Hepatic stellate cell (primary cell): ENCODE measurements at regions not wholly inside any gene's neighbourhood (a gene's known extent, or its start where the extent isn't known, plus 50 kb on each side); places are given as distances from the start of the nearest gene placed in this dataset.
"Not testable (repeated sequence)": the region's sequence is repeated elsewhere in the genome, so short reads cannot be mapped to it uniquely, and the experiment has no call there.

ENCODE experiments used
- DNase-seq: peaks from one replicate; pipeline ENCODE4 v3.0.0; 2011; ENCODE audit warnings: low spot score

DNA sequence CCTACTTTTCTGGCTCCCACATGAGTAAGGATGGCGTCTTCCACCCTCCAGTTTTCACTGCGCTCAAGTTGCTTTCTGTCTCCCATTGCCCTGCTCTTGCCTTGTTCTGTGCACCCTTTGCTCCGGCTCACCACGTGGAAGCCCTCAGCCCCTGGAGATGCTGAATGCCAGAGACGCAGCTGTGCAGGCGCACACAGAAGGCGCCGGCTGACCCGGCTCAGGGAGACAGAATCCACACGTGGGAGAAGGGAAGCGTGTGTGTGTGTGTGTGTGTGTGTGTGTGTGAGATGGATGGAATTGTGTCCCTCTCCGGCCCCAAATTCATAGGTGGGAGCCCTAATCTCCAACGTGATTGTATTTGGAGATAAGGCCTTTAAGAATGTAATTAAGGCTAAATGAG lies 118.2 kb upstream of the ERRFI1 start:
- DNase-seq = no peak

DNA sequence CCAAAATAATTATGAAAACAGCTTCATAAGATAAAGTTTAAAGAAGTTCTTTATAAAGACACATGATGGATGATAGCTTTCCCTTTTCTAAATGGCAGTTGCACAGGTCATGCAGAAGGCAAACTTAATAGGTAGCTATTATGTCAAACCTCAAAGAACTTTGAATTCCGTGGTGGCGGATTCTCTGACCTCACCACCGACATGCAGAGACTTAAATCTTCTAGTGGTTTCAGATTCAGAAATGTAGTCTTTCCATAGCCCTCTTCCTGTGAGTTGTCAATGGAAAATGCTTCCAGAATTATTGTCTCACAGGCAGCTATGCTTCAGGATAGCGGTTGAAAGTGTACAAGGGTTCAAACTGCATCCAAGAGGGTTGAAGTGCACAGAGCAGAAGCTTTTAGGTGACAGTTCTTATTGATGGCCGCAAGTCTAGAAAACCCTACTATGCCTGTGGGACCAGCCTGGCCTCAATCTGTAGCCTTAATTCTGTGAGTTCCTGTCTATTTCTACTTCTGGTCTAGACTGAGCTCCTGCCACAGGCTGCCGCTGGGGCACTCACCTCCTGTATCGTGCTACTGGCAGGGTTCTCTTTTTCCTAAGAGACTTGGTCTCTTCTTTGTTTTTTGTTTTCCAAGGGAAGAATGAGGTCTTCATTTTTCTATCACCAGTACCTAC lies 117.0 kb upstream of the ERRFI1 start:
- DNase-seq = no peak

DNA sequence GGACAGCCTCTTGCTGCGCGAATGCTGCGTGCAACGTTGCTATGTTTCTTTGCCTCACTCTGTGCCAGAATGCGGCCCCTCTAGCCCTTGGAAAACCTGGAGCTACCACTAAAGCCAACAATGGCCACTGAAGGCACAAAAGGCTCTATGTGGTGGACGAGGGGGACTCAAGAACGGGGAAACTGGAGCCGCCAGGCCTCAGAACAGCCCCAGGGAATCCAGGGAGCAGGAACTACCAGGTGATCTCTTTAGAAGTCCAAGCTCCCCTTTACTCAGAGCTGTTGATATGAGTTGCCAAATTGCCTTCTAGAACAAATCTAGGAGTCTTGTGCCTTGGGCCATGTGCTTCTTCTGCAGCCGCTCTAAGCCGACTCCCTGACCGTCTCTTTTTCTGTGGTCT lies 113.8 kb upstream of the ERRFI1 start:
- no peak for DNase-seq

DNA sequence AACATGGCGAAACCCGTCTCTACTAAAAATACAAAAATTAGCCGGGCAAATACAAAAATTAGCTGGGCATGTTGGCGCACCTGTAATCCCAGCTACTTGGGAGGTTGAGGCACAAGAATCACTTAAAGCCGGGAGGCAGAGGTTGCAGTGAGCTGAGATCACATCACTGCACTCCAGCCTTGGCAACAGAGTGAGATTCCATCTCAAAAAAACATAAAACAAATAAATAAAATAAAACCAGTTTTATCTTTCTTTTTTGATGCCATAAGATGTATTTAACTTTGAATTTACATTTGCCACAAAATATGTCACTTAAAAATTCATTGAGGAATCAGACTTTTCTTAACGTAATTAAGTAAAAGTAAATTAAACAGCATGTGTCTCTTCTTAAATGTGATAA lies 113.3 kb upstream of the ERRFI1 start:
- no peak for DNase-seq

DNA sequence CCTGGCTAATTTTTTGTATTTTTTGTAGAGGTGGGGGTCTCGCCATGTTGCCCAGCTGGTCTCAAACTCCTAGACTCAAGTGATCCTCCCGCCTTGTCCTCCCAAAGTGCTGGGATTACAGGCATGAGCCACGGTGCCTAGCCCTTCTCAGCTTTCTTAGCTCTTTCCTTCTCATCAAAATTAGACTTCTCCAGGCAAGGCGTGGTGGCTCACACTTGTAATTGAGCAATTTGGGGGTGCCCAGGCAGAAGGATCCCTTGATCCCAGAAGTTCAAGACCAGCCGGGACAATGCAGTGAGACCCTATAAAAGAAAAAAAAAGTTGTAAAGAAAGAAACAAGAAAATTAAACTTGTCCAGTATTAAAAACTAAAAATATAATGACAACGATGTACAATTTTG lies 112.6 kb upstream of the ERRFI1 start:
- DNase-seq = no peak

DNA sequence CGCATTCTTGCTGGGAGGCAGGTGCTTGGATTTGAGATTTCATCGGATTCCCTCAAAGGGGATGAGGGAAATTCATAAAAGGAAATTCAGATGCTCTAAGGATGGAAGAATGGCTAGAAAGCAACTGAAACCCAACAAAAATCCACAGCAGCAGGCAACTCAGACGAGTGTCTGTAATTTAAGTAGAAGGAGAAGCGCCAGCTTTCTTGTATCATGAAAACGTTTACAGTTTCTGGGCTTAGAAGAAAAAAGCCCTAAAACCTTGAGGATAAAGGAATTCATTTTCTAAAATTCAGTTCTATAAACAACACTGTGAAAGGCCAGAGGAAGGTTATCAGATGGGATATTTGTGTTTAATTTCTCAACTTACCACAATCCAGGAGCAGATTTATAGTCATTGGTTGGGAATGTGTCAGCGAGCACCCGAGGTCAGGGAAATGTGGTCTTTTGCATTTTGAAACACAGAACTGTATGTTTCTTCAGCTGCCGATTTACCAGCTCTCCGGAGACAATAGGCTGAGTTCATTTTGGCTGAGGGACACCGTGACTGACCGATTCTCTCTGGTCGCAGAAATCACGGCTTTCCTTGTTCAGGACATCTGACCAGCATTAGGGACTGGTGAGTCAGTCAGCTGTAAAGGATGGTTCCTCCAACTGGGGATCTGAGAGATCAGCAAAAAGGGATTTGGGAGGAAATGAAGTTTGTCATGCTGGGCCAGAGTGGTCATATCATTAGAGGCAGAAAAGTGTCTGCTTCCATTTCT lies 111.6 kb upstream of the ERRFI1 start:
- DNase-seq = peak; percentile 89

DNA sequence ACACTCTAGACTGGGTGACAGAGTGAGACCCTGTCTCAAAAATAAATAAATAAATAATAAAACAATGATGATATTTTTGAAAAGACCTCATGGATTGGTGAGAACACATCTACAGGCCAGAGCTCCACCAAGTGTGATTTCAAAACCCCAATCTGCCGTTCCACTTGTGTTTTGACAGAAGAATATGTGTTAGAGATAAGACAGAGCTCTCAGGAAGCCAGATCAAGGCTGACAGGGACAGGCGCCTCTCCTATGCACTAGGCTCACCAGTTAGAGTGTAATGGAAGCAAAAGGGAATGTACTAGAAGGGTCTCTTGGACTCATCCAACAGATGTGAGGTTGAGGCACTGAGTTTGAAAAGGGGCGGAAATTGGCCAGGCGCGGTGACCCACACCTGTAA lies 110.7 kb upstream of the ERRFI1 start:
- DNase-seq = no peak

DNA sequence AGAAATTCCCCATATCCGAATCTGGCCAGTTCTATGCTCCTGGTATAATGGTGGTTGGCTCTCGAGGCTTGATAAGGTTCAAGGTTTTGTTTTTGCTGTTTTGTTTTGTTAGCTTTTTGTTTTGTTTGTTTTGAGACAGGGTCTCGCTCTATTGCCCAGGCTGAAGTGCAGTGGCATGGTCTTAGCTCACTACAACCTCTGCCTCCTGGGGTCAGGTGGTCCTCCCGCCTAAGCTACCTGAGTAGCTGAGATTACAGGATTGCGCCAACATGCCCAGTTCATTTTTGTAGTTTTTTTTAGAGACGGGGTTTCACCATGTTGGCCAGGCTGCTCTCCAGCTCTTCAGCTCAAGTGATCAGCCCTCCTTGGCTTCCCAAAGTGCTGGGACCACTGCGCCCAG lies 109.1 kb upstream of the ERRFI1 start:
- DNase-seq = no peak

DNA sequence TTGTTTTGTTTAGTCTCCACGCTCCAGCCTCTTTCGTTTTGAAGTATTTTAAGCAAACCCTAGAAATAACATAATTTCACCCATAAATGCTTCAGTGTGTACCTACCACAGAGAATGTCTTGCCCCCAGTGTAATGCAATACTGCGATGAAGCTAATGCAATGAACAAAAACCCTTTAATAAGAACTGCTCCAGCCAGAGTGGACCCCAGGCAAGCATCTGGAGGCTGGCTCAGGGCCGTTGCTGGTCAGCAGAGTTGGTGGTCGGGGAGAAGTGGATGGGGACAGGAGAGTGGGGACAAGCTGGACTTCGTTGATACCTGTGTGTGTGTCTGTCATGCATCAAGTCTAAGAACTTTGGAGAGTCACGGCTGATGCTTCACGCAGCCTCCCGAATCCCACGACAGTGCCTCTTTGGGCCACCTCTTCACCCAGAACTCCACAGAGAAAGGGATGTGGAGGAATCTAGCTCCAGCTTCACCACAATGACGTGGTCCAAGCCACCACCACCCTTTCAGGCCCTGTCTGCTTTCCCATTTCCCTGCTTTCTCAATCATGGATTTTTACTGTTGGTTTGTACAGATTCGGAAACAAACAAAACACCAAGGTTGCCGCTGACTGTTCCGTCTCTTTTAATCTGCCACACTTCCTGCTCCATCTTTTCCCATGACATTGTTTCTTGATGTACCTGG lies 108.6 kb upstream of the ERRFI1 start:
- DNase-seq = no peak

DNA sequence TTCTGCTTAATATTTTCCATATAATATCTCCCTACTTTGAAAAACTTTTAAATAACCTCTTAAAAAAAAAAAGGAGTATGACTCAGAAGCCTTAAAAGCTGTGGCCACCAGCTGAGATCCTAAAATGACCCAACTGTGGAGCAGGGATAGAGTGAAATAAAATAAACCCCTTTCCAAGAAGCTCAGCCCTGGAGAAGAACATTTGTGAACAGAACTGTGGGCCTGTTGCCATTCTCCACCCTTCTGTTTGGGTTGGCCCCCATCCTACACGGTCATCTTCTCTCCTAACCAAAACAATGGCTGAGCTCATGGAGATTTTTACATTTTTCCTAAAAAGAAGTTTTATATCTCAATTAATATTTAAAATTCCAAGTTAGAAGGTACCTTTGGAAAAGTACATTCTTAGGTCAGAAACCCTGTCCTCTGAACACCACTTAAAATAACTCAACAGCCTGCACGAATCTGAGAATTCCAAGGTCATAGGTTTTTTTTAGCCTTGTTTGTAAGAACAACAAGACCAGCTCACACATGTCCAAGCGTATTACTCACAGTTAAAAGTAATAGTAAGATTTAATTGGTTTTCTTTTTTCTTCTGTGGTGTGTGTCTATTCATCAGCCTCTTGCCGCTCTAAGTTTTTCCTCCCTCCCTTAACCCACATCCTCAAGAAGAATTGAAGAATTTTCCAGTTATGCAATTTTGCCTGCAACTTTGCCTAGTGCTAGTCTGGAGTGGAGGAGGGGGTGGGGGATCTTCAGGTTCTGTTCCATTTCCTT lies 107.7 kb upstream of the ERRFI1 start:
- DNase-seq = peak; percentile 73

DNA sequence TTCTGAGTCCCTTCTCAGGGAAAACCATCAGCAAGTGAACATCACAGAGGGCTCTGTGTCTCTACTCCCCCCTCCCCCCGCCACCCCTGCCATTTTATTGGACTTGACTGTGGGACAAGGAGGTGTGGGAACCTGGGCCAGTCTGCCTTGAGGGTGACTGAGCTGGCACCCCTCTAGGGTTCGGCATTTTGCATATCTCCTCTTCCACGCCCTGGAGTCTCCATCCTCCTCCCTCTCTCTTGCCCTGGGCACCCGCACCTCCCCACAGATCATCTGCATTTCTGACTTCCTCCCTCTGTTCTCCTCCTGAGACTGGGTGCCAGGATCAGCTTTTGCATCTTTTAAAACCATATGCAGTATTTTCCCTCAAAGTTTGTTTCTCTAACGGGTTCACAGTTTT lies 107.1 kb upstream of the ERRFI1 start:
- DNase-seq = no peak

DNA sequence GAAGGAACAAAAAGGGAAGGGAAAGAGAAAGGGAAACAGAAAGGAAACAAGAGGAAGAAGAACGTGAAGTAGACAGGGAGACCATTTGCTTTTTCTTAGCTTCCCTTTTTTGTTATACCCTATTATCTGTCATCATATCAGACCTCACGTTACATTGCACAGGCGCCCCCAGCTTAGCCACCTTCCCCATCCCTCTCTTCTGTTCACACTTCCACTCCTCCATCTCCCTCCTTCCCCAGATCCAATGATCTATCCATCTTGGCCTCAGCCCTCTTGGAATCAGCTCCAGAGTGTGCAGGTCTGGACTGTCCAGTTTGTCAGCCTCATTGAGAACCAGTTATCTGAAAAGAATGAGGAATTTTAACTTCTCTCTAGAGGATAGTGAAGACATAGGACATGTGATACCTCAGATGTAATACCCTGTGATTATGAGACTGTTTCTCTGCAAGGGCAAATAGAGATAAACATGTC lies 101.1 kb upstream of the ERRFI1 start:
- no peak for DNase-seq

DNA sequence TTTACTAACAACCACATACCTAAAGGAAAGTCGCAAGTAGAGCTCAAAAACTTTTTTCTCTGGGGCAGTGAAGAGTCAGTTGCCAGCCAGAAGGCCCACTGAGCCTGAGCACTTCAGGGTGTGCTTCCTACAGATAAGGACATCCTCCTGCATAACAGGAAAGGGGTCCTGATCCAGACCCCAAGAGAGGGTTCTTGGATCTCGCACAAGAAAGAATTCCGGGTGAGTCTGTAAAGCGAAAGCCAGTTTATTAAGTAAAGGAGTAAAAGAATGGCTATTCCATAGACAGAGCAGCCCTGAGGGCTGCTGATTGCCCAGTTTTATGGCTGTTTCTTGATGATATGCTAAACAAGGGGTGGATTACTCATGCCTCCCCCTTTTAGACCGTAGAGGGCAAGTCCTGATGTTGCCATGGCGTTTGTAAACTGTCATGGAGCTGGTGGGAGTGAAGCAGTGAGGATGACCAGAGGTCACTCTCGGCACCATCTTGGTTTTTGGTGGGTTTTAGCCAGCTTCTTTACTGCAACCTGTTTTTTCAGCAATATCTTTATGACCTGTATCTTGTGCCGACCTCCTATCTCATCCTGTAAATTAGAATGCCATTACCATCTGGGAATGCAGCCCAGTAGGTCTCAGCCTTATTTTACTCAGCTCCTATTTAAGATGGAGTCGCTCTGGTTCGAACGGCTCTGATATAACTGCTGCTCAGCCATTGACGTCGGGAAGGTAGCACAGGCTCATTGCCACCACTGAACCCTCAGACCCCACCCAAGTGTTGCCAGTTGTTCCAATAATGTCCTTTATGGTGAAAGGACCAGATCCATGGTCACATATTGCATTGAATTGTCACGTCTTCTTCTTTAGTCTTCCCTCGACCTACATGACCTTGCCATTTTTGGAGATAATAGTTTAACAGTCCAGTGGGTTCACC lies 96.6 kb upstream of the ERRFI1 start:
- DNase-seq = no peak

DNA sequence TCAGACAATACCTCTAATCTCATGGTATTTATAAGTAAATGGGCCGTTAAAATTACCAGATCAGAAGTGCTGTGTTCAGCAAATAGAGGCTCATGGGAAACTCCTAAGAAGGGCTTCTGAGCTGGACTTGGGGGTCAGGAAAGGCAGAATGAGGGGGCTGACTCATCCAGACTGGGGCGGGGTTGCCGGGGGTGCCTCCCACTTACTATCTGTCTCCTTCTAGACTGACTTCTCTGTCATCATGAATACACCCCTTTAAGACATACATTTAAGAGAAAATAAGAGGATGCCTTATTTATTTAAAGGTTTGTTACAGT lies 96.0 kb upstream of the ERRFI1 start:
- peak; percentile 33 for DNase-seq

DNA sequence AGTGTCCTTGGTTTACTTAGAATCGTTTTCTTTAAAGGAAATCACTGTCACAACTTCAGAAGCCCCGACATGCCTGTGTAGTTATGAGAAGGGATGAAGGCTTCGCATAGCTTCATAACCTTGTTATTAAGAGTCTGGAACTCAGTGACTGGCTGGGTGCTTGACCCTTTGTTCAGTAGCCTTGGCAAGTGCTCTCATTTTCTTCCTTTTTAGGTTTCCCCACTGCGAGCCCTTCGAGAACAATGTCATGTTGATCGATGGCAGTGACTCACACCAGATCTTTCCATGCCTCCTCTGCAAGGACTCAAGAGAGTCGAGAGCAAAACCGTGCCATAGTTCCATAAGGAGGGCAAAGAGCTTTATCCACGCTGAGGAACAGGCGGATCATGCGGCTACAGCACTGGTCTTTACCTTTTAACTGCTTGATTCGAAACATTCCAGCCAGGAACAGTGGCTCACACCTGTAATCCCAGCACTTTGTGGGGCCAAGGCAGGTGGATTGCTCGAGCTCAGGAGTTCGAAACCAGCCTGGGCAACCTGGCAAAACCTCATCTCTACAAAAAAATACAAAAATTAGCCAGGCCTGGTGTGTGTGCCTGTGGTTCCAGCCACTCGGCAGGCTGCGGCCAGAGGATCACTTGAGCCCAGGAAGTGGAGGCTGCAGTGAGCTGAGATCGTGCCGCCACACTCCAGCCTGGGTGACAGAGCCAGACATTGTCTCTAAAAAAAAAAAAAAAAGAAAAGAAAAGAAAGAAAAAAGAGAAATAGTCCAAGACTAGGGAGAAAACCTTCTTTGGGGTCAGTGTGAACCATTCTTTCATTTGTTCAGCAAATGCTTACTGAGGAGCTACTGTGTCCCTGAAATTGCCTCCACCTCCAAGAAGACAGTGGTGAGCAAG lies 95.4 kb upstream of the ERRFI1 start:
- DNase-seq = peak; percentile 75

DNA sequence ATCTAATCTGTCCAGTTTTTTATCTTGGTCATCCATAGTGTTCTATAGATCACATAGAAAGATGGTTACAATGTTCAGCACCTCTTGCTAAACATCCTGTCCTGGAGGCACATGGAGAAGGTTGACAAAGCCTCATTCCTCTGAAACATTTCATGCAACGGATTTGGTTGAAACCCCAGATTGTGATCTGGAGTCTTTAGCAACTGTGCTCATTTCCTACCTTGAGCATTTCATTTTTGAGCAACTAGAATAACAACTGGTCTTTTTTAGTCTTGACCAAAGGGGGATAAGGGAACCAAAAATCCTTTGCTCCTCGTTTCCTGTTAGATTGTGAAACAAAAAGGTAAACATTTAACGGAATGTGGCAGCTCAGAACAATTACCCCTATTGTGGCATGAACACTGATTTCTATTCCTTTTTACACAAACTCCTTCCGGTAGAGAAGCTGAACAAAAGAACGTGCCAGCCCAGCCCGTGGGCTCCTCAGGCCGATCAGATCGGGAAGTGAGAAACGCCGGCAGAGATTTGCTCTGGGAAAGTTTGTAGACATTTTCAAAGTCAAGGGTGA lies 94.7 kb upstream of the ERRFI1 start:
- DNase-seq = no peak

DNA sequence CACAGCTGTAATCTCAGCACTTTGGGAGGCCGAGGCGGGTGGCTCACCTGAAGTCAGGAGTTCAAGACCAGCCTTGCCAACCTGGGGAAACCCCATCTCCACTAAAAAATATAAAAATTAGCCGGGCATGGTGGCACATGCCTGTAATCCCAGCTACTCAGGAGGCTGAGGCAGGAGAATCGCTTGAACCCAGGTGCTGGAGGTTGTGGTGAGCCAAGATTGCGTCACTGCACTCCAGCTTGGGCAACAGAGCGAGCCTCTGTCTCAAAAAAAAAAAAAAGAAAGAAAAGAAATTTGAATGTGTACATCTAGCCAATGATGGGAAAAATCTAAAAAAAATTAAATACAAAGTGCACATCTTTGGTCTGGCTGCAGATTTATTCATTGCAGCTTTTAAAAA lies 92.6 kb upstream of the ERRFI1 start:
- not testable (repeated sequence) for DNase-seq

DNA sequence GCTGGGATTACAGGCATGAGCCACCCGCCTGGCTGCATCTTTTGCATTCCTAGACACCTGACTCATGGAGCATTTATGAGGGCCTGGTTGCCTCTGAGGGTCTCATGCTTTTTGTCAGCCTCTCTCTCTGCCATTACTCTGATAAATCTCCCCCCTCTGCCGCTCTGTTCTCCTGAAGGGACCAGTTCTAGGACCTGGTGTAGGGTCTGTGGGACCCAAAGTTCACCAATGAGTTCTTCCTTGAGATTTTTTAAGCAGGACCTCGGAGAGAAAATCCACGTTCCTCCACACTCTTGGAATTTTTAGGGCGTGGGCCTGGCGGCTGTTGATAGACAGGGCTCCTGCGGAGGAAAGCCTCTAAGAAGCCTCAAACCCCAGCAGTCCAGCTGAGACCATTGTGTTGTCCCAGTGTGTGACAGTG lies 91.9 kb upstream of the ERRFI1 start:
- DNase-seq = no peak

DNA sequence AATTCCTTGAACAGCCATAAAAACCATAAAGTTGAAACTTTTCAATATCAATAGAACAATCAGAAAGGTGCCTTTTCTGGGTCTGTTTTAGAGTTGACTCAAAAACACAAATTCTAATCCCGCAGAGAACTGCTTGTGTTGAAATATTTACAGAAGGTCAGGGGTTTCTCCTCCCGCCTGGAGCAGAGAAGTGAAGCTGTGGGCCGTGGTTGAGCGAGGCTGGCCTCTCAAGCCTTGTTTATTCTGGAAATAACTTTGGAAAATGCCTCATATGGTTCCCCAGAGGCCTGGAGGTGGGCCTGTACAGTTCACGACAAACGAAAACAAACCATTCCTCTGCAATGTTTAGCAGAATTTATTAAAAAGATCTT lies 90.8 kb upstream of the ERRFI1 start:
- DNase-seq = peak; percentile 85

DNA sequence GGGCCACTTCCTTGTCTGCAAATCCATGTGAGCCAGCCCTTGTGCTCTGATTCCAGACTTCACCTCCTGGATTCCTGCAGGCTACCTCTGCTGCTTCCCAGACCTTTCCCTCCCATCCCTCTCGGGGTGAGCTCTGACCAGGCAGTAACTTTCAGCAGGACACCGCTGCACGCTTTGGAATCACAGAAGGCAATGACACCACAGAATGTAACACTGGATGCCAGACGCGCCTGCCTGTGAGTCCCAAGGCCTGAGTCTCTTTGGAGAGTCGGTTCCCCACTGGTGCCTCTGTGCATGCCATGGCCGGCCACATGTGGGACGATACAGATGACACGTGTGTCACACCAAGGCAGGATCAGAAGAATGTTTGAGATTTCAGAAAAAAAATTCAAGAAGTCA lies 89.7 kb upstream of the ERRFI1 start:
- no peak for DNase-seq
